B cell (primary cell): ENCODE measurements at regions not wholly inside any gene's neighbourhood (a gene's known extent, or its start where the extent isn't known, plus 50 kb on each side); places are given as distances from the start of the nearest gene placed in this dataset.

ENCODE experiments used
- EZH2 ChIP-seq: IDR thresholded peaks from 2 replicates; pipeline ENCODE4 v1.6.1; 2012; ENCODE audit warnings: borderline replicate concordance, low read depth, mild to moderate bottlenecking, moderate library complexity, low read length; ENCODE audit not compliant: insufficient read depth, poor library complexity, severe bottlenecking
- TF ChIP-seq, protein P1 (sequence below): fragments of 200-600 bp; IDR thresholded peaks from one replicate; pipeline ENCODE4 v1.8.0; 2022; ENCODE audit warnings: antibody characterized with exemption, mild to moderate bottlenecking

- TF ChIP-seq, protein P1, sequence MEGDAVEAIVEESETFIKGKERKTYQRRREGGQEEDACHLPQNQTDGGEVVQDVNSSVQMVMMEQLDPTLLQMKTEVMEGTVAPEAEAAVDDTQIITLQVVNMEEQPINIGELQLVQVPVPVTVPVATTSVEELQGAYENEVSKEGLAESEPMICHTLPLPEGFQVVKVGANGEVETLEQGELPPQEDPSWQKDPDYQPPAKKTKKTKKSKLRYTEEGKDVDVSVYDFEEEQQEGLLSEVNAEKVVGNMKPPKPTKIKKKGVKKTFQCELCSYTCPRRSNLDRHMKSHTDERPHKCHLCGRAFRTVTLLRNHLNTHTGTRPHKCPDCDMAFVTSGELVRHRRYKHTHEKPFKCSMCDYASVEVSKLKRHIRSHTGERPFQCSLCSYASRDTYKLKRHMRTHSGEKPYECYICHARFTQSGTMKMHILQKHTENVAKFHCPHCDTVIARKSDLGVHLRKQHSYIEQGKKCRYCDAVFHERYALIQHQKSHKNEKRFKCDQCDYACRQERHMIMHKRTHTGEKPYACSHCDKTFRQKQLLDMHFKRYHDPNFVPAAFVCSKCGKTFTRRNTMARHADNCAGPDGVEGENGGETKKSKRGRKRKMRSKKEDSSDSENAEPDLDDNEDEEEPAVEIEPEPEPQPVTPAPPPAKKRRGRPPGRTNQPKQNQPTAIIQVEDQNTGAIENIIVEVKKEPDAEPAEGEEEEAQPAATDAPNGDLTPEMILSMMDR, result no peak
- no peak for TF ChIP-seq EZH2
Measured at GRCh38 chr17:83014940-83015910, 64.2 kb upstream of the METRNL start.
